ENCODE measurements at regions not wholly inside any gene's neighbourhood (a gene's known extent, or its start where the extent isn't known, plus 50 kb on each side); places are given as distances from the start of the nearest gene placed in this dataset.

- Mint-ChIP-seq H3K36me3 (ENCODE audit: insufficient read depth, unreplicated experiment) (no peaks in the 10 kb centered on the region), H3K4me3 (ENCODE audit: low read depth, unreplicated experiment) (no peak overlapping the region), H3K27me3 (ENCODE audit: unreplicated experiment) (no peaks in the 10 kb centered on the region), H3K27ac (ENCODE audit: unreplicated experiment) (no peak overlapping the region), H3K4me1 (ENCODE audit: low read depth, unreplicated experiment) (no peaks in the 10 kb centered on the region), H3K9me3 (ENCODE audit: low read depth, unreplicated experiment) (peaks cover 15% of the 10 kb centered on the region)
- intact Hi-C loops (cut with micrococcal nuclease; ENCODE audit: unreplicated experiment) = no loop called here
- no peak for DNase-seq
- TF ChIP-seq CTCF (IDR thresholded peaks at IDR 0.05; ENCODE audit: unreplicated experiment) = no peak
- BruUV-seq (replicated peaks) = no TSS peak
- CTCF ChIA-PET = no interaction called here
Observed at GRCh38 chr7:52107355-52107754, 790.7 kb upstream of the COBL start.

- H3K27ac Mint-ChIP-seq (ENCODE audit: unreplicated experiment) = no peak overlapping the region
- CTCF ChIA-PET = no interaction called here
- BruUV-seq (replicated peaks) = no TSS peak
- no peak for DNase-seq
- peaks cover 21% of the 10 kb centered on the region for H3K9me3 Mint-ChIP-seq (ENCODE audit: low read depth, unreplicated experiment)
- H3K4me1 Mint-ChIP-seq (ENCODE audit: low read depth, unreplicated experiment) = no peaks in the 10 kb centered on the region
- H3K27me3 Mint-ChIP-seq (ENCODE audit: unreplicated experiment) = no peaks in the 10 kb centered on the region
- H3K4me3 Mint-ChIP-seq (ENCODE audit: low read depth, unreplicated experiment) = no peak overlapping the region
- no peaks in the 10 kb centered on the region for H3K36me3 Mint-ChIP-seq (ENCODE audit: insufficient read depth, unreplicated experiment)
- no peak for TF ChIP-seq CTCF (IDR thresholded peaks at IDR 0.05; ENCODE audit: unreplicated experiment)
- intact Hi-C loops (cut with micrococcal nuclease; ENCODE audit: unreplicated experiment) = no loop called here
Observed at GRCh38 chr7:52095861-52096260, 779.3 kb upstream of the COBL start.

GRCh38 chr7:52091996-52092395 lies 775.4 kb upstream of the COBL start:
- H3K27ac Mint-ChIP-seq (ENCODE audit: unreplicated experiment) = no peak overlapping the region
- DNase-seq = no peak
- peaks cover 20% of the 10 kb centered on the region for H3K9me3 Mint-ChIP-seq (ENCODE audit: low read depth, unreplicated experiment)
- H3K36me3 Mint-ChIP-seq (ENCODE audit: insufficient read depth, unreplicated experiment) = no peaks in the 10 kb centered on the region
- intact Hi-C loops (cut with micrococcal nuclease; ENCODE audit: unreplicated experiment) = no loop called here
- BruUV-seq (replicated peaks) = no TSS peak
- CTCF ChIA-PET = no interaction called here
- no peaks in the 10 kb centered on the region for H3K4me1 Mint-ChIP-seq (ENCODE audit: low read depth, unreplicated experiment)
- no peaks in the 10 kb centered on the region for H3K27me3 Mint-ChIP-seq (ENCODE audit: unreplicated experiment)
- no peak for TF ChIP-seq CTCF (IDR thresholded peaks at IDR 0.05; ENCODE audit: unreplicated experiment)
- no peak overlapping the region for H3K4me3 Mint-ChIP-seq (ENCODE audit: low read depth, unreplicated experiment)

GRCh38 chr7:52091101-52091500 lies 774.5 kb upstream of the COBL start:
- H3K9me3 Mint-ChIP-seq (ENCODE audit: low read depth, unreplicated experiment) = peaks cover 23% of the 10 kb centered on the region
- CTCF ChIA-PET = no interaction called here
- no peak for DNase-seq
- TF ChIP-seq CTCF (IDR thresholded peaks at IDR 0.05; ENCODE audit: unreplicated experiment) = no peak
- no peak overlapping the region for H3K4me3 Mint-ChIP-seq (ENCODE audit: low read depth, unreplicated experiment)
- no peaks in the 10 kb centered on the region for H3K4me1 Mint-ChIP-seq (ENCODE audit: low read depth, unreplicated experiment)
- no peaks in the 10 kb centered on the region for H3K27me3 Mint-ChIP-seq (ENCODE audit: unreplicated experiment)
- BruUV-seq (replicated peaks) = no TSS peak
- H3K36me3 Mint-ChIP-seq (ENCODE audit: insufficient read depth, unreplicated experiment) = no peaks in the 10 kb centered on the region
- no peak overlapping the region for H3K27ac Mint-ChIP-seq (ENCODE audit: unreplicated experiment)
- intact Hi-C loops (cut with micrococcal nuclease; ENCODE audit: unreplicated experiment) = no loop called here

All from Calu3 (cell line).